GM18517 (cell line): ENCODE measurements at regions not wholly inside any gene's neighbourhood (a gene's known extent, or its start where the extent isn't known, plus 50 kb on each side); places are given as distances from the start of the nearest gene placed in this dataset.

Source experiments
- ATAC-seq: cut with Tn5 transposase; IDR thresholded peaks from one replicate; pipeline ENCODE4 v1.9.1; 2021; ENCODE audit warnings: mild to moderate bottlenecking, moderate library complexity; ENCODE audit not compliant: unreplicated experiment

- ATAC-seq = no peak
Measured at GRCh38 chr15:47411733-47412132, 305.6 kb upstream of the SEMA6D start.

- no peak for ATAC-seq
Measured at GRCh38 chr15:47412136-47412535, 305.2 kb upstream of the SEMA6D start.

GRCh38 chr15:47412802-47413201 is 304.5 kb upstream of the SEMA6D start:
- ATAC-seq = no peak

- no peak for ATAC-seq
Measured at GRCh38 chr15:47414207-47414606, 303.1 kb upstream of the SEMA6D start.

- ATAC-seq = no peak
Measured at GRCh38 chr15:47415539-47415971, 301.8 kb upstream of the SEMA6D start.

- ATAC-seq = no peak
Measured at GRCh38 chr15:47422881-47423665, 294.2 kb upstream of the SEMA6D start.

GRCh38 chr15:47427463-47427862 is 289.8 kb upstream of the SEMA6D start:
- no peak for ATAC-seq

- no peak for ATAC-seq
Measured at GRCh38 chr15:47429376-47429775, 287.9 kb upstream of the SEMA6D start.

GRCh38 chr15:47431501-47431900 is 285.8 kb upstream of the SEMA6D start:
- no peak for ATAC-seq

GRCh38 chr15:47432826-47433225 is 284.5 kb upstream of the SEMA6D start:
- ATAC-seq = no peak

- ATAC-seq = no peak
Measured at GRCh38 chr15:47434596-47434995, 282.7 kb upstream of the SEMA6D start.

- ATAC-seq = no peak
Measured at GRCh38 chr15:47437491-47437890, 279.8 kb upstream of the SEMA6D start.

GRCh38 chr15:47439146-47440111 is 277.9 kb upstream of the SEMA6D start:
- no peak for ATAC-seq

GRCh38 chr15:47442371-47442770 is 274.9 kb upstream of the SEMA6D start:
- no peak for ATAC-seq

GRCh38 chr15:47443839-47444238 is 273.5 kb upstream of the SEMA6D start:
- ATAC-seq = no peak

GRCh38 chr15:47445723-47446392 is 271.4 kb upstream of the SEMA6D start:
- no peak for ATAC-seq

- ATAC-seq = no peak
Measured at GRCh38 chr15:47460795-47461573, 256.3 kb upstream of the SEMA6D start.

GRCh38 chr15:47461652-47462141 is 255.6 kb upstream of the SEMA6D start:
- ATAC-seq = no peak

- ATAC-seq = no peak
Measured at GRCh38 chr15:47466357-47466756, 250.9 kb upstream of the SEMA6D start.

- ATAC-seq = no peak
Measured at GRCh38 chr15:47470983-47471382, 246.3 kb upstream of the SEMA6D start.
